Tibial artery (tissue), 4 donors: ENCODE measurements at regions not wholly inside any gene's neighbourhood (a gene's known extent, or its start where the extent isn't known, plus 50 kb on each side); places are given as distances from the start of the nearest gene placed in this dataset.
A peak's percentile ranks its signal among the peaks of the same experiment; 100 is the strongest.

ENCODE experiments used
- DNase-seq, 2 donors: peaks; one replicate each; pipeline ENCODE4 v3.0.0-alpha.2; 2019
- H3K27ac ChIP-seq, 2 donors: fragments of 200-600 bp; sonication (generic) in 1 of 2; 1 replicate in 1 of 2; 2 replicates in 1 of 2; pipeline ENCODE4 v1.5.1; 2018 to 2019; ENCODE audit warnings: mild to moderate bottlenecking in 1 of 2
- H3K27me3 ChIP-seq, 2 donors: fragments of 200-600 bp; sonication (generic) in 1 of 2; one replicate each; pipeline versions ENCODE4 v1.5.1 to v1.6.0; 2016 to 2019
- H3K36me3 ChIP-seq, 3 donors: fragments of 200-600 bp; sonication (generic) in 2 of 3; one replicate each; pipeline ENCODE4 v1.5.1; 2016 to 2019; ENCODE audit warnings: mild to moderate bottlenecking in 2 of 3
- H3K4me1 ChIP-seq, 4 donors: fragments of 200-600 bp; sonication (generic) in 2 of 4; 1 replicate in 3 of 4; 2 replicates in 1 of 4; pipeline ENCODE4 v1.5.1; 2016 to 2019
- H3K4me3 ChIP-seq, 2 donors: fragments of 200-600 bp; sonication (generic) in 1 of 2; 1 replicate in 1 of 2; 2 replicates in 1 of 2; pipeline ENCODE4 v1.5.1; 2018 to 2019; ENCODE audit warnings: mild to moderate bottlenecking in 2 of 2
- H3K9me3 ChIP-seq, 3 donors: fragments of 200-600 bp; sonication (generic) in 1 of 3; one replicate each; pipeline ENCODE4 v1.5.1; 2016 to 2019
- CTCF ChIP-seq, 2 experiments: fragments of 200-600 bp in 1 of 2; fragments of 450-650 bp in 1 of 2; IDR thresholded peaks; one replicate each; pipeline ENCODE4 v1.5.1; 2017 to 2019; ENCODE audit warnings: antibody characterized with exemption in 2 of 2, mild to moderate bottlenecking in 1 of 2, moderate library complexity in 1 of 2
- intact Hi-C: fragments of 100-400 bp; cut with DNase I; formaldehyde crosslinking; loops from one replicate; pipeline ENCODE4 v1.15.0; 2023; ENCODE audit warnings: low total_unique reads

- Histone ChIP-seq H3K27me3 (no peaks in the 10 kb centered on the region), H3K4me3 (no peak overlapping the region), H3K36me3 (no peaks in the 10 kb centered on the region), H3K27ac (no peak overlapping the region), H3K4me1 (peaks cover 0 to 34% (median 14%) of the 10 kb centered on the region in 4 donors), H3K9me3 (no peaks in the 10 kb centered on the region)
- no peak for TF ChIP-seq CTCF (IDR thresholded peaks at IDR 0.05)
- DNase-seq: no peak
- intact Hi-C loops: no loop called here
Measured at GRCh38 chr13:40217675-40218074, 448.8 kb downstream of the FOXO1 start.

- no peak for DNase-seq
- H3K9me3 ChIP-seq: no peaks in the 10 kb centered on the region
- H3K27me3 ChIP-seq: no peaks in the 10 kb centered on the region
- no peak for TF ChIP-seq CTCF (IDR thresholded peaks at IDR 0.05)
- peak overlapping the region; percentile 43 to 60 for H3K27ac ChIP-seq
- intact Hi-C loops: no loop called here
- H3K36me3 ChIP-seq: no peaks in the 10 kb centered on the region
- no peak overlapping the region for H3K4me3 ChIP-seq
- peaks cover 0 to 33% (median 14%) of the 10 kb centered on the region in 4 donors for H3K4me1 ChIP-seq
Measured at GRCh38 chr13:40220299-40220935, 446.0 kb downstream of the FOXO1 start.

GRCh38 chr13:40221131-40221459 lies 445.3 kb downstream of the FOXO1 start:
- intact Hi-C loops: no loop called here
- no peak for TF ChIP-seq CTCF (IDR thresholded peaks at IDR 0.05)

GRCh38 chr13:40221460-40222201 lies 444.8 kb downstream of the FOXO1 start:
- DNase-seq: no peak
- intact Hi-C loops: no loop called here
- H3K27ac ChIP-seq: peak overlapping the region; percentile 43 to 60

More at GRCh38 chr13:40221131-40221459, 445.3 kb downstream of the FOXO1 start:
- Histone ChIP-seq H3K9me3 (no peaks in the 10 kb centered on the region), H3K4me1 (peaks cover 0 to 28% (median 14%) of the 10 kb centered on the region in 4 donors), H3K27ac (peak overlapping the region; percentile 43 to 60), H3K36me3 (no peaks in the 10 kb centered on the region), H3K4me3 (no peak overlapping the region), H3K27me3 (no peaks in the 10 kb centered on the region)
- DNase-seq: no peak

GRCh38 chr13:40223585-40223984 lies 442.9 kb downstream of the FOXO1 start:
- H3K27ac ChIP-seq: no peak overlapping the region
- no peak overlapping the region for H3K4me3 ChIP-seq
- H3K36me3 ChIP-seq: no peaks in the 10 kb centered on the region
- H3K4me1 ChIP-seq: peaks cover 0 to 28% (median 14%) of the 10 kb centered on the region in 4 donors
- TF ChIP-seq CTCF (IDR thresholded peaks at IDR 0.05): no peak
- no peaks in the 10 kb centered on the region for H3K27me3 ChIP-seq
- H3K9me3 ChIP-seq: no peaks in the 10 kb centered on the region
- no peak for DNase-seq
- intact Hi-C loops: no loop called here

More at GRCh38 chr13:40221460-40222201, 444.8 kb downstream of the FOXO1 start:
- TF ChIP-seq CTCF (IDR thresholded peaks at IDR 0.05): no peak
- Histone ChIP-seq H3K4me1 (peaks cover 0 to 28% (median 14%) of the 10 kb centered on the region in 4 donors), H3K9me3 (no peaks in the 10 kb centered on the region), H3K27me3 (no peaks in the 10 kb centered on the region), H3K4me3 (no peak overlapping the region), H3K36me3 (no peaks in the 10 kb centered on the region)
